HepG2 (cell line): ENCODE measurements at regions not wholly inside any gene's neighbourhood (a gene's known extent, or its start where the extent isn't known, plus 50 kb on each side); places are given as distances from the start of the nearest gene placed in this dataset.
"Not testable (repeated sequence)": the region's sequence is repeated elsewhere in the genome, so short reads cannot be mapped to it uniquely, and the experiment has no call there.

Experiments
- ATAC-seq: fragments of 200-7000 bp; cut with Tn5 transposase; 3 replicates; pipeline ENCODE4 v1.9.1; 2020; ENCODE audit warnings: mild to moderate bottlenecking, moderate library complexity
- BruUV-seq: library from RNA; stranded (reverse); fragments of 400-500 nt; replicated peaks from 2 replicates; lab custom pipeline; 2021; lab: Mats Ljungman, UMichigan
- CTCF ChIA-PET: fragments of 300-600 bp; formaldehyde crosslinking; extraction: SDS; loops from one replicate; lab custom pipeline; 2021; ENCODE audit warnings: low total read pairs, inconsistent platforms, low intra/inter-chr PET ratio; lab: Yijun Ruan, JAX
- POLR2A ChIA-PET: fragments of 350-600 bp; sonication (Branson Sonifier 250); formaldehyde crosslinking; loops from one replicate; lab custom pipeline; 2020; ENCODE audit warnings: antibody characterized with exemption, inconsistent platforms; lab: Yijun Ruan, JAX
- DNase-seq: peaks from one replicate; pipeline ENCODE4 v3.0.0-alpha.2; 2015; ENCODE audit warnings: low spot score
- FAIRE-seq: peaks from 3 replicates; lab custom pipeline; 2011; peaks lifted over from hg19 to GRCh38; lab: Jason Lieb, UNC
- H2AFZ ChIP-seq: one replicate; pipeline ENCODE4 v1.6.1; 2011; ENCODE audit warnings: low read length, inconsistent platforms
- H3K27ac ChIP-seq: fragments of 300-600 bp; 3 replicates; pipeline ENCODE4 v1.8.0; 2011; ENCODE audit warnings: mixed run types, mild to moderate bottlenecking, mixed read lengths, low read length, inconsistent platforms; ENCODE audit not compliant: insufficient read depth; ENCODE audit errors: extremely low read length
- H3K27me3 ChIP-seq, 2 experiments: fragments of 200-600 bp in 1 of 2; 2 replicates in 1 of 2; 3 replicates in 1 of 2; pipeline versions ENCODE4 v1.6.0 to v1.8.0; 2011; ENCODE audit warnings: low read length in 2 of 2, mild to moderate bottlenecking in 2 of 2, moderate library complexity in 2 of 2, inconsistent platforms in 1 of 2; ENCODE audit not compliant: insufficient read depth in 2 of 2, control insufficient read depth in 1 of 2
- H3K36me3 ChIP-seq, 2 experiments: fragments of 200-600 bp in 1 of 2; replicated peaks in 1 of 2; 2 replicates in 1 of 2; 3 replicates in 1 of 2; pipeline versions ENCODE4 v1.5.1 to v1.8.0; 2011; ENCODE audit warnings: low read length in 2 of 2, inconsistent platforms in 1 of 2; ENCODE audit not compliant: insufficient read depth in 2 of 2, control insufficient read depth in 1 of 2
- H3K4me1 ChIP-seq: 2 replicates; pipeline ENCODE4 v1.5.1; 2012; ENCODE audit warnings: low read length, inconsistent platforms; ENCODE audit not compliant: insufficient read depth
- H3K4me2 ChIP-seq: 2 replicates; pipeline ENCODE4 v1.6.0; 2011; ENCODE audit warnings: low read depth, low read length, inconsistent platforms
- H3K4me3 ChIP-seq, 3 experiments: fragments of 200-600 bp in 1 of 3; sonication (generic), shearing (Covaris generic) in 1 of 3; replicated peaks in 1 of 3; 2 replicates each; pipeline ENCODE4 v1.5.1; 2011 to 2016; ENCODE audit warnings: low read length in 3 of 3, inconsistent platforms in 2 of 3, low read depth in 2 of 3, mild to moderate bottlenecking in 2 of 3, control low read depth in 1 of 3, mixed read lengths in 1 of 3; ENCODE audit not compliant: insufficient read depth in 1 of 3
- H3K79me2 ChIP-seq: one replicate; pipeline ENCODE4 v1.6.1; 2011; ENCODE audit warnings: low read length, inconsistent platforms; ENCODE audit not compliant: insufficient read depth
- H3K9ac ChIP-seq: 2 replicates; pipeline ENCODE4 v1.6.0; 2011; ENCODE audit warnings: mild to moderate bottlenecking, low read depth, low read length, inconsistent platforms; ENCODE audit not compliant: insufficient read depth
- H3K9me3 ChIP-seq: 2 replicates; pipeline ENCODE4 v1.5.1; 2012; ENCODE audit warnings: mild to moderate bottlenecking, low read length
- H4K20me1 ChIP-seq: 2 replicates; pipeline ENCODE4 v1.6.0; 2011; ENCODE audit warnings: inconsistent platforms, mild to moderate bottlenecking, low read length, moderate library complexity; ENCODE audit not compliant: insufficient read depth
- CEBPB ChIP-seq: IDR thresholded peaks from 2 replicates; pipeline ENCODE4 v1.6.1; 2011; ENCODE audit warnings: low read depth, low read length, improper control_type of control experiment, borderline replicate concordance
- NR2F2 ChIP-seq: IDR thresholded peaks from 2 replicates; pipeline ENCODE4 v1.6.1; 2012; ENCODE audit warnings: low read depth, inconsistent platforms, borderline replicate concordance
- ZFP90 ChIP-seq: sonication (generic); formaldehyde crosslinking; IDR thresholded peaks from 2 replicates; pipeline ENCODE4 v1.8.0; 2022; ENCODE audit warnings: missing genetic modification reagents, mild to moderate bottlenecking, inconsistent platforms, borderline replicate concordance
- WGBS: methylation state at CpG from one replicate; pipeline ENCODE4 v1.1.6; 2017; ENCODE audit warnings: low lambda C conversion rate; 5-methylcytosine and 5-hydroxymethylcytosine counted together
- in situ Hi-C: cut with HindIII; loops from 2 replicates; pipeline ENCODE4 v1.10.0; 2017; ENCODE audit warnings: low pct_unique_long_range_greater_than_20kb; ENCODE audit not compliant: extremely low pct_ligation_motif_present
- intact Hi-C: fragments of 100-400 bp; cut with micrococcal nuclease; formaldehyde crosslinking; loops from one replicate; pipeline ENCODE4 v1.10.0; 2022; ENCODE audit not compliant: unreplicated experiment
- TF ChIP-seq, protein P1 (sequence below): sonication (generic); formaldehyde crosslinking; IDR thresholded peaks from 2 replicates; pipeline ENCODE4 v1.5.0; 2020; ENCODE audit warnings: mild to moderate bottlenecking, missing genetic modification reagents

DNA sequence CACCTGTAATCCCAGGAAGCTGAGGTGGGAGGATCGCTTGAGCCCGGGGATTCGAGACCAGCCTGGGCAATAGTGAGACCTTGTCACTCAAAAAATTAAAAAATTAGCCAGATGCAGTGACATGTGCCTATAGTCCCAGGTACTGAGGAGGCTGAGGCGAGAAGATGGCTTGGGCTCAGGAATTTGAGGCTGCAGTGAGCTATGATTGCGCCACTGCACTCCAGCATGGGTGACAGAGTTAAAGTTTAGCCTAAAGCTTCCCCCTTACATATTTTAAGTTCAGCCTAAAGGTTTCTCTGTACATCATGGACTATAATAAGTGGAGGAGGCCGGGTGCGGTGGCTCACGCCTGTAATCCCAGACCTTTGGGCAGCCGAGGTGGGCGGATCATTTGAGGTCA lies 70.1 kb downstream of the SPRING1 start:
- Histone ChIP-seq H3K4me2 (no peak overlapping the region), H3K79me2 (no peaks in the 10 kb centered on the region), H3K9ac (no peak overlapping the region), H3K27ac (no peak overlapping the region), H3K4me3 (no peak overlapping the region), H3K9me3 (no peaks in the 10 kb centered on the region), H3K27me3 (no peaks in the 10 kb centered on the region), H4K20me1 (no peaks in the 10 kb centered on the region), H2AFZ (no peak overlapping the region), H3K4me1 (peaks cover 21% of the 10 kb centered on the region), H3K36me3 (no peaks in the 10 kb centered on the region)
- peak; percentile 32 for FAIRE-seq
- POLR2A ChIA-PET, result no interaction called here
- no TSS peak for BruUV-seq
- no peak for DNase-seq
- in situ Hi-C loops, result no loop called here
- TF ChIP-seq NR2F2, result no peak
- peak; percentile 57 for TF ChIP-seq CEBPB
- TF ChIP-seq ZFP90 (CRISPR knock-in tag), result peak; percentile 65; the same call in 1 of the 2 replicates
- TF ChIP-seq, protein P1, sequence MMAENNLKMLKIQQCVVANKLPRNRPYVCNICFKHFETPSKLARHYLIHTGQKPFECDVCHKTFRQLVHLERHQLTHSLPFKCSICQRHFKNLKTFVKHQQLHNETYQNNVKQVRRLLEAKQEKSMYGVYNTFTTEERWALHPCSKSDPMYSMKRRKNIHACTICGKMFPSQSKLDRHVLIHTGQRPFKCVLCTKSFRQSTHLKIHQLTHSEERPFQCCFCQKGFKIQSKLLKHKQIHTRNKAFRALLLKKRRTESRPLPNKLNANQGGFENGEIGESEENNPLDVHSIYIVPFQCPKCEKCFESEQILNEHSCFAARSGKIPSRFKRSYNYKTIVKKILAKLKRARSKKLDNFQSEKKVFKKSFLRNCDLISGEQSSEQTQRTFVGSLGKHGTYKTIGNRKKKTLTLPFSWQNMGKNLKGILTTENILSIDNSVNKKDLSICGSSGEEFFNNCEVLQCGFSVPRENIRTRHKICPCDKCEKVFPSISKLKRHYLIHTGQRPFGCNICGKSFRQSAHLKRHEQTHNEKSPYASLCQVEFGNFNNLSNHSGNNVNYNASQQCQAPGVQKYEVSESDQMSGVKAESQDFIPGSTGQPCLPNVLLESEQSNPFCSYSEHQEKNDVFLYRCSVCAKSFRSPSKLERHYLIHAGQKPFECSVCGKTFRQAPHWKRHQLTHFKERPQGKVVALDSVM (CRISPR knock-in tag), result peak; percentile 36; the same call in 1 of the 2 replicates
- 52% methylated on average over 10 of the region's 10 CpGs for WGBS
- CTCF ChIA-PET, result no interaction called here
- intact Hi-C loops, result no loop called here
- ATAC-seq, result no peak

DNA sequence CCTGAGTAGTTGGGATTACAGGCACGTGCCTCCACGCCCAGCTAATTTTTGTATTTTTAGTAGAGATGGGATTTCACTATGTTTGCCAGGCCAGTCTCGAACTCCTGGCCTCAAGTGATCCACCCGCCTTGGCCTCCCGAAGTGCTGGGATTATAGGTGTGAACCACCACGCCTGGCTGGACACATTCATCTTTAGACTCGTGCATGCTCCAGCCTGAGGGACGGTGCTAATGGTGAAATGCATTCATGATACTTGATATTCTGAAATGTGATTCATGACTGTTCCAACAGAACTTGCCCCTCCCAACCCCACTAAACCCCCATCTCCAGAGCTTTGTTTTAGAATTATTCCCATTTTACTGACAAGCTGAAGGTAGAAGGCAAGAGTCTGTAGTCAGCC lies 71.0 kb downstream of the SPRING1 start:
- POLR2A ChIA-PET, result not testable (repeated sequence)

More for the DNA sequence above, 71.0 kb downstream of the SPRING1 start:
- H3K9ac ChIP-seq, H3K36me3 ChIP-seq, H4K20me1 ChIP-seq, H2AFZ ChIP-seq, BruUV-seq, H3K4me2 ChIP-seq, DNase-seq, intact Hi-C loops, CTCF ChIA-PET, ATAC-seq, H3K4me3 ChIP-seq, in situ Hi-C loops, FAIRE-seq, H3K27me3 ChIP-seq, H3K79me2 ChIP-seq, H3K9me3 ChIP-seq, H3K27ac ChIP-seq: not testable (repeated sequence)
- peaks cover 30% of the 10 kb centered on the region for H3K4me1 ChIP-seq
- 79% methylated on average over 8 of the region's 8 CpGs for WGBS
